H1 (cell line): ENCODE measurements at regions not wholly inside any gene's neighbourhood (a gene's known extent, or its start where the extent isn't known, plus 50 kb on each side); places are given as distances from the start of the nearest gene placed in this dataset.

Experiments used
- CTCF ChIA-PET: fragments of 300-600 bp; sonication (Branson Sonifier 250); formaldehyde crosslinking; loops from one replicate; lab custom pipeline; 2021; ENCODE audit not compliant: partially characterized antibody; lab: Charles Lee
- POLR2A ChIA-PET: fragments of 300-600 bp; sonication (Branson Sonifier 250); formaldehyde crosslinking; loops from one replicate; lab custom pipeline; 2021; ENCODE audit warnings: inconsistent platforms; ENCODE audit not compliant: partially characterized antibody; lab: Charles Lee
- DNase-seq, 2 experiments: peaks; one replicate each; pipeline versions ENCODE4 v3.0.0 to v3.0.0-alpha.2; 2010 to 2022; ENCODE audit warnings: low spot score in 2 of 2, low read depth in 1 of 2, mixed read lengths in 1 of 2
- FAIRE-seq: peaks from 2 replicates; lab custom pipeline; 2011; peaks lifted over from hg19 to GRCh38; lab: Jason Lieb, UNC
- H2AFZ ChIP-seq: 2 replicates; pipeline ENCODE4 v1.8.1; 2012; ENCODE audit warnings: low read length, inconsistent platforms
- H2AK5ac ChIP-seq: 2 replicates; pipeline ENCODE4 v1.6.1; 2013; ENCODE audit warnings: low read depth, low read length
- H2BK120ac ChIP-seq: replicated peaks from 2 replicates; pipeline ENCODE3; 2013; ENCODE audit warnings: low read depth, low read length, inconsistent platforms
- H2BK12ac ChIP-seq: 2 replicates; pipeline ENCODE4 v1.6.1; 2013; ENCODE audit warnings: low read depth, low read length
- H2BK15ac ChIP-seq: 2 replicates; pipeline ENCODE4 v1.6.1; 2013; ENCODE audit warnings: low read length
- H2BK20ac ChIP-seq: 2 replicates; pipeline ENCODE4 v1.6.1; 2013; ENCODE audit warnings: low read length
- H2BK5ac ChIP-seq: 2 replicates; pipeline ENCODE4 v1.6.1; 2013; ENCODE audit warnings: low read depth, low read length
- H3K14ac ChIP-seq: 2 replicates; pipeline ENCODE4 v1.6.1; 2013; ENCODE audit warnings: inconsistent platforms; ENCODE audit not compliant: insufficient read length
- H3K18ac ChIP-seq: 2 replicates; pipeline ENCODE4 v1.6.1; 2013; ENCODE audit warnings: low read length; ENCODE audit errors: extremely low read depth
- H3K23ac ChIP-seq: 2 replicates; pipeline ENCODE4 v1.6.1; 2013; ENCODE audit warnings: inconsistent platforms; ENCODE audit not compliant: insufficient read length
- H3K23me2 ChIP-seq: 2 replicates; pipeline ENCODE4 v1.6.1; 2013; ENCODE audit warnings: low read depth, low read length
- H3K27ac ChIP-seq: 2 replicates; pipeline ENCODE4 v1.6.1; 2011; ENCODE audit warnings: low read depth, low read length, inconsistent platforms
- H3K27me3 ChIP-seq, 4 experiments: replicated peaks in 1 of 4; 1 replicate in 1 of 4; 2 replicates in 3 of 4; pipeline versions ENCODE4 v1.6.1 to v1.8.1; 2011 to 2013; ENCODE audit warnings: low read length in 3 of 4, mild to moderate bottlenecking in 3 of 4, inconsistent platforms in 2 of 4, mixed read lengths in 2 of 4, moderate library complexity in 1 of 4; ENCODE audit not compliant: control insufficient read depth in 3 of 4, insufficient read depth in 3 of 4; ENCODE audit errors: extremely low read depth in 1 of 4
- H3K36me3 ChIP-seq, 4 experiments: 2 replicates each; pipeline versions ENCODE4 v1.6.1 to v1.8.1; 2011 to 2013; ENCODE audit warnings: mild to moderate bottlenecking in 4 of 4, low read length in 3 of 4, moderate library complexity in 2 of 4, control low read depth in 1 of 4, inconsistent platforms in 1 of 4; ENCODE audit not compliant: insufficient read depth in 4 of 4, control insufficient read depth in 2 of 4
- H3K4ac ChIP-seq: replicated peaks from 2 replicates; pipeline ENCODE3; 2013; ENCODE audit warnings: low read length, low read depth, mixed read lengths, inconsistent platforms; ENCODE audit not compliant: insufficient read length
- H3K4me1 ChIP-seq, 4 experiments: replicated peaks in 1 of 4; 1 replicate in 1 of 4; 2 replicates in 3 of 4; pipeline versions ENCODE4 v1.6.1 to v1.8.1; 2011 to 2013; ENCODE audit warnings: low read length in 3 of 4, inconsistent platforms in 2 of 4, mixed read lengths in 1 of 4; ENCODE audit not compliant: insufficient read depth in 4 of 4, control insufficient read depth in 3 of 4
- H3K4me2 ChIP-seq, 2 experiments: 2 replicates each; pipeline versions ENCODE4 v1.6.1 to v1.8.1; 2011 to 2013; ENCODE audit warnings: low read depth in 2 of 2, low read length in 2 of 2, control low read depth in 1 of 2, inconsistent platforms in 1 of 2, mild to moderate bottlenecking in 1 of 2; ENCODE audit not compliant: insufficient read depth in 1 of 2
- H3K4me3 ChIP-seq, 4 experiments: fragments of 200-600, 300-600 bp in 1 of 4; sonication (generic), shearing (Covaris generic), sonication (Bioruptor Twin) in 1 of 4; 2 replicates each; pipeline versions ENCODE4 v1.5.1 to v1.8.1; 2011 to 2016; ENCODE audit warnings: low read length in 4 of 4, low read depth in 3 of 4, control low read depth in 2 of 4, inconsistent platforms in 2 of 4, mild to moderate bottlenecking in 2 of 4, mixed read lengths in 1 of 4, moderate library complexity in 1 of 4; ENCODE audit not compliant: insufficient read depth in 2 of 4; ENCODE audit errors: extremely low read depth in 1 of 4
- H3K56ac ChIP-seq: replicated peaks from 2 replicates; pipeline ENCODE3; 2013; ENCODE audit warnings: low read depth, mild to moderate bottlenecking, mixed read lengths, low read length, inconsistent platforms; ENCODE audit not compliant: insufficient read length
- H3K79me1 ChIP-seq: 2 replicates; pipeline ENCODE4 v1.6.1; 2013; ENCODE audit warnings: low read depth, low read length, control low read depth
- H3K79me2 ChIP-seq, 2 experiments: 2 replicates each; pipeline versions ENCODE4 v1.6.1 to v1.8.1; 2012 to 2013; ENCODE audit warnings: low read length in 2 of 2, mild to moderate bottlenecking in 2 of 2, inconsistent platforms in 1 of 2; ENCODE audit not compliant: insufficient read depth in 2 of 2, control insufficient read depth in 1 of 2
- H3K9ac ChIP-seq, 4 experiments: replicated peaks in 1 of 4; 1 replicate in 1 of 4; 2 replicates in 3 of 4; pipeline versions ENCODE4 v1.6.1 to v1.8.1; 2011 to 2013; ENCODE audit warnings: low read depth in 3 of 4, low read length in 3 of 4, control low read depth in 2 of 4, mild to moderate bottlenecking in 2 of 4, moderate library complexity in 2 of 4, inconsistent platforms in 1 of 4; ENCODE audit errors: extremely low read depth in 1 of 4
- H3K9me3 ChIP-seq, 2 experiments: 2 replicates each; pipeline versions ENCODE4 v1.6.1 to v1.8.1; 2012 to 2013; ENCODE audit warnings: mild to moderate bottlenecking in 2 of 2, moderate library complexity in 2 of 2, control low read depth in 1 of 2, inconsistent platforms in 1 of 2, low read depth in 1 of 2, low read length in 1 of 2, mixed read lengths in 1 of 2; ENCODE audit not compliant: insufficient read depth in 2 of 2
- H4K20me1 ChIP-seq, 2 experiments: replicated peaks in 1 of 2; 2 replicates each; pipeline versions ENCODE3 to v1.8.1; 2011 to 2013; ENCODE audit warnings: inconsistent platforms in 2 of 2, low read length in 2 of 2, mild to moderate bottlenecking in 1 of 2; ENCODE audit not compliant: insufficient read depth in 2 of 2, control insufficient read depth in 1 of 2
- H4K5ac ChIP-seq: 2 replicates; pipeline ENCODE4 v1.6.1; 2013; ENCODE audit warnings: low read length, low read depth, mixed read lengths, inconsistent platforms; ENCODE audit not compliant: insufficient read length
- H4K8ac ChIP-seq: 2 replicates; pipeline ENCODE4 v1.8.0; 2013; ENCODE audit warnings: mild to moderate bottlenecking, moderate library complexity, low read length, inconsistent platforms; ENCODE audit not compliant: insufficient read depth; ENCODE audit errors: extremely low read depth
- H4K91ac ChIP-seq: replicated peaks from 2 replicates; pipeline ENCODE3; 2013; ENCODE audit warnings: low read length, mixed read lengths, inconsistent platforms; ENCODE audit not compliant: insufficient read length
- KDM5A ChIP-seq: fragments of 200-600 bp; IDR thresholded peaks from 2 replicates; pipeline ENCODE4 v1.7.1; 2012; ENCODE audit warnings: mild to moderate bottlenecking, low read length, inconsistent platforms, mixed read lengths
- MAFK ChIP-seq: IDR thresholded peaks from 2 replicates; pipeline ENCODE4 v1.6.1; 2012; ENCODE audit warnings: low read depth, mild to moderate bottlenecking, improper control_type of control experiment, low read length
- NRF1 ChIP-seq: IDR thresholded peaks from 2 replicates; pipeline ENCODE4 v1.6.1; 2011; ENCODE audit warnings: mild to moderate bottlenecking, low read depth, low read length, improper control_type of control experiment
- POLR2A ChIP-seq, 2 experiments: IDR thresholded peaks; 1 replicate in 1 of 2; 2 replicates in 1 of 2; pipeline ENCODE4 v1.6.1; 2011; ENCODE audit warnings: low read depth in 2 of 2, low read length in 2 of 2, mild to moderate bottlenecking in 2 of 2; ENCODE audit errors: control extremely low read depth in 1 of 2
- RXRA ChIP-seq: IDR thresholded peaks from 2 replicates; pipeline ENCODE4 v1.6.1; 2011; ENCODE audit warnings: low read depth, mild to moderate bottlenecking, low read length, moderate library complexity; ENCODE audit not compliant: insufficient read depth
- SUZ12 ChIP-seq: fragments of 200-600 bp; sonication (generic); IDR thresholded peaks from 2 replicates; pipeline ENCODE4 v1.6.1; 2012; ENCODE audit warnings: mild to moderate bottlenecking, inconsistent platforms, low read length, moderate library complexity, mixed read lengths
- TAF1 ChIP-seq: IDR thresholded peaks from 2 replicates; pipeline ENCODE4 v1.6.1; 2011; ENCODE audit warnings: mild to moderate bottlenecking, low read depth, low read length
- TBP ChIP-seq: IDR thresholded peaks from 2 replicates; pipeline ENCODE4 v1.6.1; 2011; ENCODE audit warnings: low read depth, low read length, improper control_type of control experiment
- WGBS, 2 experiments: shearing (Covaris generic) in 1 of 2; methylation state at CpG; one replicate each; pipeline versions ENCODE4 v1.1.6 to v1.1.7; 2013 to 2015; ENCODE audit warnings: low lambda C conversion rate in 2 of 2, mixed read lengths in 2 of 2, inconsistent platforms in 1 of 2, low coverage in 1 of 2, missing lambda C conversion rate in 1 of 2; ENCODE audit not compliant: insufficient replicate concordance in 2 of 2, insufficient coverage in 1 of 2, insufficient read length in 1 of 2; ENCODE audit errors: extremely low coverage in 1 of 2, missing lambda C conversion rate in 1 of 2; 5-methylcytosine and 5-hydroxymethylcytosine counted together

- no peak for TF ChIP-seq MAFK
- no peak for TF ChIP-seq POLR2A (IDR thresholded peaks at IDR 0.05; ENCODE audit: control extremely low read depth in 1 of 2, low read depth in 2 of 2, low read length in 2 of 2)
- TF ChIP-seq TAF1: no peak
- TF ChIP-seq SUZ12: no peak
- no peak for TF ChIP-seq NRF1
- TF ChIP-seq TBP: no peak
- no peak for TF ChIP-seq RXRA
- TF ChIP-seq KDM5A: no peak
- TF ChIP-seq, all 59 proteins: peak for 0
- Histone ChIP-seq H3K18ac (no peak overlapping the region), H3K79me1 (no peaks in the 10 kb centered on the region), H2BK15ac (no peak overlapping the region), H3K23ac (no peak overlapping the region), H3K79me2 (no peaks in the 10 kb centered on the region), H2BK5ac (no peak overlapping the region), H3K4me2 (no peak overlapping the region), H2BK12ac (no peak overlapping the region), H3K14ac (no peak overlapping the region), H4K91ac (no peak overlapping the region), H2BK20ac (no peak overlapping the region), H3K56ac (no peak overlapping the region), H3K9me3 (no peaks in the 10 kb centered on the region), H2AK5ac (no peak overlapping the region), H2AFZ (no peak overlapping the region), H3K27me3 (peaks cover 0 to 2% (median 0%) of the 10 kb centered on the region in 4 experiments; a peak in 1 of 7 replicates), H2BK120ac (no peak overlapping the region), H4K5ac (no peak overlapping the region), H3K4me3 (no peak overlapping the region), H3K4ac (no peak overlapping the region), H4K20me1 (no peaks in the 10 kb centered on the region), H3K4me1 (no peaks in the 10 kb centered on the region; a peak in 1 of 7 replicates), H3K9ac (no peak overlapping the region), H4K8ac (no peak overlapping the region), H3K23me2 (no peaks in the 10 kb centered on the region), H3K27ac (no peak overlapping the region), H3K36me3 (no peaks in the 10 kb centered on the region)
- POLR2A ChIA-PET: no interaction called here
- no peak for DNase-seq
- no peak for FAIRE-seq
- whole genome bisulfite sequencing, 2 experiments: 82% methylated on average over 4 of the region's 4 CpGs; no CpG with 5 or more reads in 1 of the 2 experiments
- CTCF ChIA-PET: interaction anchor here (1.3 kb wide), 1 partner anchor 24 kb away, joined by 3 read pairs; no protein-coding TSS in a partner anchor
Measured at GRCh38 chr6:3534599-3534998, 77.7 kb upstream of the SLC22A23 start.
